NCI-H2196 (cell line): ENCODE measurements at regions not wholly inside any gene's neighbourhood (a gene's known extent, or its start where the extent isn't known, plus 50 kb on each side); places are given as distances from the start of the nearest gene placed in this dataset.
"Not testable (repeated sequence)": the region's sequence is repeated elsewhere in the genome, so short reads cannot be mapped to it uniquely, and the experiment has no call there.

ENCODE experiments used
- DNase-seq: peaks from one replicate; lab custom pipeline; 2025; ENCODE audit not compliant: unreplicated experiment; lab: John Stamatoyannopoulos, UW

DNA sequence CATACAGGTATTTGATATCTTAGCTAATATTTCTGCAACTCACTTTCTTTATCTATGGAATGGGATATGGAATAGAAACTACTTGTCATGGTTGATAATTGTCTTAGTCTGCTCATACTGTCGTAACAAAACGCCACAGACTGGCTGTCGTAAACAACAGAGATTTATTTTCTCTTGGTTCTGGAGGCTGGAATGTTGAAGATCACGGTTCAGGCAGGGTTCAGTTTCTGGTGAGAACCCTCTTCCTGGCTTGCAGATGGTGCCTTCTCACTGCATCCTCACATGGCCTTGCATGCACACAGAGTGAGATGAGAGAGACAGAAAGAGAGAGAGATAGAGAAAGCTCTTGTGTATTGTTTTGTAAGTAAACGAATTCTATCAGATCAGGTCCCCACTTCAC is 332.7 kb upstream of the MAGI2 start:
- no peak for DNase-seq

DNA sequence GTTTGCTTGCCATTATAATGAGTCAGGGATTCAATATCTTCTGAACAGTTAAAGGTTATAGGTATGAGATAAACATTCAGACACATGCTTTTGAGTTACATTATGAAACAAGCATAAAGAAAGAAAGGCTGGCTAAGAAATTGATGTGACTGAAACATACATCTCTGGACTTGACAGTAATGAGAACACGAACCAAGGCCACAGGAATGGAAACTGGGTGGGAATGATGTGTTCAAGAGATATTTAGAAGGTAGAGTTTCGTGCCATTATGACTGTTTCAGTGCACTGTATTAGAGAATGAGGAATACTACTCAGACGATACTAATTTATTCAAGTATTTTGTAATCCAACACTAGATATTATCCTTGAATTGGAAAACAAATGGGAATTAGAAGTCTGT is 332.1 kb upstream of the MAGI2 start:
- no peak for DNase-seq

DNA sequence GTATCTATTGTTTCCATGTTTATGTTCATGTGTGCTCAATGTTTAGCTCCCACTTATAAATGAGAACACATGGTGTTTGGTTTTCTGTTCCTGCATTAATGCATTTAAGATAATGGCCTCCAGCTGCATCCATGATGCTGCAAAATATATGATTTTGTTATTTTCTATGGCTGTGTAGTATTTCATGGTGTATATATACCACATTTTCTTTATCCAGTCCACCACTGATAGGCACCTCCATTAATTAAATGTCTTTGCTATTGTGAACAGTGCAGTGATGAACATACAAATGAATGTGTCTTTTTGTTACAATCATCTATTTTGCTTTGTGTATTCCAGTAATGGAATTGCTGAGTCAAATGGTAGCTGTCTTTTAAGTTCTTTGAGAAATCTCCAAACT is 329.4 kb upstream of the MAGI2 start:
- no peak for DNase-seq

DNA sequence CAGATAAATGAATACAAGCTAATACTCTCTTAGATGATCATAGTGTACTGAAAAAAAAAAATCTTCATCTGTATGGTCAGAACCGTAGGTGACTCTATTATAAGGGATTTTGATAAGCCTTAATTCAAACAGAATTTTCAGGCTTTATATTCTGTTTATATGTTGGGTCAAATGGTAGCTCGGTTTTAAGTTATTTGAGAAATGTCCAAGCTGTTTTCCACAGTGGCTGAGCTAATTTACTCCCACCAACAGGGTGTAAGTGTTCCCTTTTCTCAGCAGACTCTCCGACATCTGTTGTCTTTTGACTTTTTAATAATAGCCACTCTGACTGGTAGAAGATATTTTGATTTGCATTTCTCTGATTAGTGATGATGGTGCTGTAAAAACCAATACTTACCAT is 328.8 kb upstream of the MAGI2 start:
- DNase-seq = no peak

DNA sequence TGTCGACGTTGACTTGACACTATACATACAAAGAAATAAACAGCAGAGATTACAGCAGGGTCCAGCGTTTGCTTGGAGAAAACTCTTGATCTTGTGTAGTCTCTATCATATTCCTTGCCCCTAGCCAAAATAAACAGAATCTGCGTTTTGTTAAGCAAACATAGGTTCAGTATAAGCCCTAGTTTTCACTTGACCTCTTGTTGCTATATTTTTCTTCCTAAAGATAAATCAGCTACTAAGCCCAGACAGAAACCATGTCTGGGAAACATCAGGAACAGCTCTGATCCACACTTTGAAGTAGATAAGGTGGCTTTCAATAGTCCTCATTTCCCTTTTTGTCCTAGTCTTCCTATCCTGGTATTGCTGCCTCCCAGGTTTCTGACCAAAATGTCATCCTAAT is 328.2 kb upstream of the MAGI2 start:
- DNase-seq = no peak

DNA sequence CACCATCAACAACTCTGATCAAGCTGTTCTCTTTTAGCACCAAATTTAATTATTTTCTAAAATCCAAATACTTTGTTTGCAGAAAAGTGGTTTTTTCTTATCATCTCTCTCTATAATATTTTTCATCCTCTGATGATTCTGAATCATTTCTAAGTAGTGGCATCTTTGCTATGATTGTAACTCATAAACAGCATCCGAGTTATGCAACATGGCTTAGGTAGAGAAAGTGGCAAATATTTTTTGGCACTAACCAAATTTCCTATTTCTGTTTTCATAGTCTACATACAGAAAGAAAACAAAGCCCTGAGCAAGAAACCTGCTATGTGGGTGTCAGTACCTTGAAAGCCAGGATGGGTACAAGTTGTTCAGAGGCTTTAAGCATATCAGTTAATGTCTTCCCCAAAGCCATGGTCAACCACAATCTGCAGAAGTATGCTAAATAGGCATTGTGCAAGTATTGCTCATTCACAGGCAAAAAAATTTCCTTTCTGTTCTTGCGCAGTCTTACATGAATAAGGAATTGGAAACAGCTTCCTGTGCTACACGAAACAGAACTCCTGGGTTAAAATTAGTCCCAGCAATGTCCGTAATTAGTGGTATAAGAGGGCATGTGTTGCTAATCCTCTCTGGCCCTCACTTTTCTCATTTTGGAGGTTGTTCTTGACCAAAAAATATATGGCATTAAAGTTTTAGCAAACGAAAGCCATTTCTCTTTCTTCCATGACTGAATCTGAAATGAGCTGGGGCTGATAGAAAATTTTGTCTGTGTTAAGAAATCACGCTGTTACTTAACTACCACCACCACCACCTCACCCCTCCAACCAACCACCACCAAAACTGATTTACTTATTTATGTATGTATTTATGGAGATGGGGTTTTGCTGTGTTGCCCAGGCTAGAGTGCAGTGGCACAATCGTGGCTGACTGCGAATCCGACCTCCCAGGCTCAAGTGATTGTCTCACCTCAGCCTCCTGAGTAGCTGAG is 325.6 kb upstream of the MAGI2 start:
- DNase-seq = no peak

DNA sequence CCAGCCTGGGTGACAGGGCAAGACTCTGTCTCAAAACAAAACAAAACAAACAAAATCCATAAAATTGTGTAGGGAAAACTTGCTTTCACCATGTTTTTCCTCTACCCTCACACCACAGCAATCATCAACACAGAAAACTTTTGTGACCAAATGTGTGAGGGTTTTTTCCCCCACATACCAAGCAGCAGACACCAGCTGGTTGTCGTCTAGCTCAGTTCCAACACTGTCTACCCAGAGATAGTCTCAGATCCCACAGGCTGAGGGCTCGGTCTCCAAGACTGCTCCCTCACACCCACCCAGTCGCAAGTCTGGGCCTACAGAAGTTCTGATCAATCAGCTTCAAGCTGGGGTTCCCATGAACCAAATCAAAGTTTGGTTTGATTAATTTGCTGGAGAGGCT is 322.4 kb upstream of the MAGI2 start:
- no peak for DNase-seq

DNA sequence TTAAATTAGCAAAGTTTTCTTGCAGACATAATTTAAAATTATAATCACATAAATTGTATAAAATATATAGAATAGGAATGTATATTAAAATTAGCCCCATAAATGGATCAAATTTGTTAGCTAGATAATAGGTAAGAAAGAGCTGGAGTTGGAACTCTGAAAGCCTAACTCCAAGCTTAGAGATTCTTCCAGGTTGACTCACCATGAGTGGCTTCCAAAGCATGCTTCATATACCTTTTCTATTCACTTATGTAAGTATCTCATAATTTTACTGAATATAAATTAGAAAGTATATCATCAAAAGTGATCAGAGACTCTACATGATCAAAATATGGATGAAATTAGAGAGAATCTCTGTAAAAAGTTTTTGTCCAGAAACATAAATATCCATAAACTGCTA is 320.7 kb upstream of the MAGI2 start:
- no peak for DNase-seq

DNA sequence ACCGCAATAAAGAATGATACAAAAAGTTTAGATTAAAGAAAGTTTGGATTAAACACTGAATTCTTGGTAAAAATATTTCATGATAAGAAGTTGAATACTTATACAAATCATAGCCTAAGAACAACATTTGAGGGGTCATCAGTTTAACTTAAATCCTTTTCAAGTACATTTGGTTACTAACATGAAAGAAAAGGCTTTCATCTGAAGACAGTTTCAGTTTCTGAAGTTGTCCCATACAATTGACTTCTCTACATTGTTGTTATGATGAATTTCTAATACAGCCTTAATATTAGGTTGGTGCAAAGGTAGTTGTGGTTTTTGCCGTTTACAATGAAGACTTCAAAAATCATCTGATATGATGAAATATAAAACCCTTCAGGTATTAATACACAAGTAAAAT is 317.5 kb upstream of the MAGI2 start:
- DNase-seq = no peak

DNA sequence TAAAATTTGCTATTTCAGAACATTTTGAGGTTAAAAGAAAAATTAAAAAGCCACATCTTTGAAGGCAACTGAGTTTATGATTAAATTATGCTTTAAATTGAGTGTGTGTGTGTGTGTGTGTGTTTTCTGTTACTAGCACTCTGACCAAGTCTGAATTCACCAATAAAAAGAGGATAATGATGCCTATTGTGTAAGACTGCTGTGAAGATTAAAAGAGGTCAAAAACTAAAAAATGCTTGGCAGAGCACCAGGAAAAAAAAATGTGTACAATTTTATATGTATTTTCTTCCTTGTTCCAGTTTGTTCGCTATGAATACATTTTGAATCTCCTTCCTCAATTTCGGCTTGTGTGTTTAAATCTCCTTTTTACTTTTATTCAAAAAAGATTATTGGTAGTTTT is 316.6 kb upstream of the MAGI2 start:
- DNase-seq = no peak

DNA sequence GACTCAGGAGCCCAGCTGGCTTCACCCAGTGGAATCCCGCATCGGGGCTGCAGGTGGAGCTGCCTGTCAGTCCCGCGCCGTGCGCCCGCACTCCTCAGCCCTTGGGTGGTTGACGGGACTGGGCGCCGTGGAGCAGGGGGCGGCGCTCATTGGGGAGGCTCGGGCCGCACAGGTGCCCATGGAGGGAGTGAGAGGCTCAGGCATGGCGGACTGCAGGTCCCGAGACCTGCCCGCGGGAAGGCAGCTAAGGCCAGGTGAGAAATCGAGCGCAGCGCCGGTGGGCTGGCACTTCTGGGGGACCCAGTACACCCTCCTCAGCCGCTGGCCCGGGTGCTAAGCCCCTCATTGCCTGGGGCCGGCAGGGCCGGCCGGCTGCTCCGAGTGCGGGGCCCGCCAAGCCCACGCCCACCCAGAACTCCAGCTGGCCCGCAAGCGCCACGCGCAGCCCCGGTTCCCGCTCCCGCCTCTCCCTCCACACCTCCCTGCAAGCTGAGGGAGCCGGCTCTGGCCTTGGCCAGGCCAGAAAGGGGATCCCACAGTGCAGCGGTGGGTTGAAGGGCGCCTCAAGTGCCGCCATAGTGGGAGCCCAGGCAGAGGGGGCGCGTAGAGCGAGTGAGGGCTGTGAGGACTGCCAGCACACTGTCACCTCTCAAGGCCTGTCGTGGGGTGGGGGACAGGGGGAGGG is 314.6 kb upstream of the MAGI2 start:
- DNase-seq = not testable (repeated sequence)

DNA sequence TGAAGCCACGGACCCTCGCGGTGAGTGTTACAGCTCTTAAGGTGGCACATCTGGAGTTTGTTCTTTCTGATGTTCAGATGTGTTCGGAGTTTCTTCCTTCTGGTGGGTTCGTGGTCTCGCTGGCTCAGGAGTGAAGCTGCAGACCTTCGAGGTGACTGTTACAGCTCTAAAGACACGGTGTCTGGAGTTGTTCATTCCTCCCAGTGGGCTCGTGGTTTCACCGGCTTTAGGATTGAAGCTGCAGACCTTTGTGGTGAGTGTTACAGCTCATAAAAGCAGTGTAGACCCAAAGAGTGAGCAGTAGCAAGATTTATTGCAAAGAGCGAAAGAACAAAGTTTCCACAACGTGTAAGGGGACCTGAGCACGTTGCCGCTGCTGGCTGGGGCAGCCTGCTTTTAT is 313.7 kb upstream of the MAGI2 start:
- not testable (repeated sequence) for DNase-seq

DNA sequence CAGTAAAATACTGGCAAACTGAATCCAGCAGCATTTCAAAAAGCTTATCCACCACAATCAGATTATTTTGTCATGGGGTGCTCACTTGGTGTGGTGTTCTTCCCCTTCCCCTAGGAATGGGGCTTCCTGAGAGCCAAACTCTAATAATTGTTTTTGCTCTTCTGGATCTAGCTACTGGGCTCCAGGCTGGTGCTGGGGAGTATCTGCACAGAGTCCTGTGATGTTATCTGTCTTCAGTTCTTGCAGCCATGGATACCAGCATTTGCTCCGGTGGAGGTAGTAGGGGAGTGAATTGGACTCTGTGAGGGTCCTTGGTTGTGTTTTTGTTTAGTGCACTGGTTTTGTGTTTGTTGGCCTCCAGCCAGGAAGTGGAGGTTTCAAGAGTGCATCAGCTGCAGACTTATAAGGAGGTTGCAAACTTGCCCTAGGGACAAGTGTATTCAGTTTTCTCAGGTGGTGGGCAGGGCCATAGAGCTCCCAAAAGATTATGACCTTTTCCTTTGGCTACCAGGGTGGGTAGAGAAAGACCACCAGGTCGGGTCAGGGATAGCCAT is 308.5 kb upstream of the MAGI2 start:
- no peak for DNase-seq

DNA sequence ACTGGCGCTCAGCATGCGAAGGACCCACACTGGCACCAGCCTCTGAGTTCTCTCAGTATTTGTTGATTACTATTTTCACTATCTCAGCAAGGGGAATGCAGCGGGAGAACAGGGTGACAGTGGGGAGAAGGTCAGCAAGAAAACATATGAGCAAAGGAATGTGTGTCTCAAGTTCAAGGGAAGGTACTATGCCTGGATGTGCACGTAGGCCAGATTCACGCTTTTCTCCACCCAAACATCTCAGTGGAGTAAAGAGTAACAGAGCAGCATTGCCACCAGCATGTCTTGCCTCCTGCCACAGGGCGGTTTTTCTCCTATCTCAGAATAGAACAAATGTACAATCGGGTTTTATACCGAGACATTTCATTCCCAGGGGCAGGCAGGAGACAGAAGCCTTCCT is 297.5 kb upstream of the MAGI2 start:
- not testable (repeated sequence) for DNase-seq

DNA sequence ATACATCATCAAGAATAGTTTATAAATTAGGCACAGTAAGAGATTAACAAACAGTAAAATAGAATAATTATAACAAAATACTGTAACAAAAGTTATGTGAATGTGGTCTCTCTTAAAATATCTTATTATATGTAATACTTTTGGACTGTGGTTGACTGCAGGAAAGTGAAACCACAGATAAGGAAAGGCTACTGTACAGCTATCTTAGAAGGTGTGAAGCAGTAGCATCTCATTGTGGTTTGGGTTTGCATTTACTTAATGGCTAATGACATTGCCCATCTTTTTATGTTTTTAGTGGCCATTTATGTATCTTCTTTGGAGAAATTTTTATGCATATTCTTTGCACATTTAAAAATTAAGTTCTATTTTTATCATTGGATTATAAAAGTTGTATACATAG is 296.4 kb upstream of the MAGI2 start:
- no peak for DNase-seq

DNA sequence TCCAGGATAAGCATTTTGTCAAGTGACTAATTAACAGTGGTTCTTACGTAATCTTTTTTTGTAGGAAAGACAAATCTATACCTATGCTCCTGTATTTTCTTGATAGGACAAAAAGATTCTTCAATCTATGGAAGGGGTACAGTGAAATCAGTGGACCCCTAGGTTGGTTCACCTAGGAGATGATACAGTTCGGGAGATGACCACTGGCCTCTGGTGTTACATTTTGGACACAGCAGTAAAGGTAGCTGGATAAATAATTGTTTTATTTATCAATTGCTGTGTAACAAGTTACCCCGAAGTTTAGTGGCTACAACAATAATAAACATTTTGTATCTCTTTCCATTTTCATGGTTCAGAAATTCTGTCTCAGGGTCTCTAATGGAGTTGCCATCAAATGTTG is 288.2 kb upstream of the MAGI2 start:
- DNase-seq = no peak

DNA sequence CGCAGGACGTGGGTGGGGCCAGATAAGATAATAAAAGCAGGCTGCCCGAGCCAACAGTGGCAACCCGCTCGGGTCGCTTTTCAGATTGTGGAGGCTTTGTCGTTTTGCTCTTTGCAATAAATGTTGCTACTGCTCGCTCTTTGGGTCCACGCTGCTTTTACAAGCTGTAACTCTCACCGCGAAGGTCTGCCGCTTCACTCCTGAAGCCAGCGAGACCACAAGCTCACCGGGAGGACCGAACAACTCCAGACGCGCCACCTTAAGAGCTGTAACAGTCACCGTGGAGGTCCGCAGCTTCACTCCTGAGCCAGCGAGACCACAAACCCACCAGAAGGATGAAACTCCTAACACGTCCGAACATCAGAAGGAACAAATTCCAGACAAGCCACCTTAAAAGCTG is 286.6 kb upstream of the MAGI2 start:
- no peak for DNase-seq

DNA sequence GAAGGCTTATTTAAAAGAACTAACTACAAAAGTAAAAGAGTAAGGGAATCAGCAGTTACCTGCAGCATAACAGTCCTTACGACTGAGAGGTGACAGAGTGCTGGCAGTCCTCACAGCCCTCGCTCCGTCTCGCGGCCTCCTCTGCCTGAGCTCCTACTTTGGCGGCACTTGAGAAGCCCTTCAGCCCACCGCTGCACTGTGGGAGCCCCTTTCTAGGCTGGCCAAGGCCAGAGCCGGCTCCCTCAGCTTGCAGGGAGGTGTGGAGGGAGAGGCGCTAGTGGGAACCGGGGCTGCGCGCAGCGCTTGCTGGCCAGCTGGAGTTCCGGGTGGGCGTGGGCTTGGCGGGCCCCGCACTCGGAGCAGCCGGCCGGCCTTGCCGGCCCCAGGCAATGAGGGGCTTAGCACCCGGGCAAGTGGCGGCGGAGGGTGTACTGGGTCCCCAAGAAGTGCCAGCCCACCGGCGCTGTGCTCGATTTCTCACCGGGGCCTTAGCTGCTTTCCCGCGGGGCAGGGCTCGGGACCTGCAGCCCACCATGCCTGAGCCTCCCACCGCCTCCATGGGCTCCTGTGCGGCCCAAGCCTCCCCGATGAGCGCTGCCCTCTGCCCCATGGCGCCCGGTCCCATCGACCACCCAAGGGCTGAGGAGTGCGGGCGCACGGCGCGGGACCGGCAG is 285.7 kb upstream of the MAGI2 start:
- DNase-seq = not testable (repeated sequence)

DNA sequence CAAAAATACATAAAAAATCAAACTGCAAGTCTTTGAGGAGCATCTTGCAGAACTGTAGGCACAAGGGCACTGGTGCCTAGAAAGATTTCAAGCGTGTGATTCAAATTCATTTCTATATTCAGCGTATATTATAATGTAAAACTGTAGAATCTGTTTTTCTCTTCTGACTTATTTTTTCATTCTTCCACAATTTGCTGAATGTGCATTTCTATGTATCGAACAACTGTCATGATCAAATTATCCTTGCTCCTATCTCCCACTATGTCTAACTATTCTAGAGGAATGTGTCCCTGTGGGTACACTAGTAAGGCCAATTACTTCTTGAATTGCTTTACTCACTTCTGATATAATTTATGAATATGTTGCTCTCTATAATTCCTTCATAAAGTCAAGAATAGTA is 283.0 kb upstream of the MAGI2 start:
- DNase-seq = no peak

DNA sequence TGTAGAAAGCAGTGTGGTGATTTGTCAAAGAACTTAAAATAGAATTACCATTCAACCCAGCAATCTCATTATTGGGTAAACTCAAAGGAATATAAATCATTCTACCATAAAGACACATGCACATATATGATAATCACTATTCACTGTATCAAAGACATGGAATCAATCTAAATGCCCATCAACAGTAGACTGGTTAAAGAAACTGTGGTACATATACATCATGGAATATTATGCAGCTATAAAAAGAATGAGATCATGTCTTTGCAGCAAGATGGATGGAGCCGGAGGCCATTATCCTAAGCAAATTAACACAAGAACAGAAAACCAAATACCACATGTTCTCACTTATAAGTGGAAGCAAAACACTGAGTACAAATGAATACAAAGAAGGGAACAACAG is 281.5 kb upstream of the MAGI2 start:
- no peak for DNase-seq

DNA sequence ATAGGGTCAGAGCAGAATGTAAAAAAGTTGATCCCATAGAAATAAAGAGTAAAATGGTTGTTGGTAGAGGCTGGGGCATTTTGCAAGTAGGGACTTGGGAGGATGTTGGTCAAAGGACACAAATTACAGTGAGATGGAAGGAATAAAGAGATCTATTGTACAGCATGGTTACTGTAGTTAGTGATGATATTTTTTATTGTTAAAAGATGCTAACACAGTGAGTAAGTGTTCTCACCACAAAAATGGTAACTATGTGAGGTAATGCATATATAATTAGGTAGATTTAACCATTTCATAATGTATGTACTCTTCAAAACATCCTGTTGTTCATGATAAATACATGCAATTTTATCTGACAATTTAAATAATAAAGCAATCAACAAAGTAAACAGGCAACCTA is 280.7 kb upstream of the MAGI2 start:
- no peak for DNase-seq

DNA sequence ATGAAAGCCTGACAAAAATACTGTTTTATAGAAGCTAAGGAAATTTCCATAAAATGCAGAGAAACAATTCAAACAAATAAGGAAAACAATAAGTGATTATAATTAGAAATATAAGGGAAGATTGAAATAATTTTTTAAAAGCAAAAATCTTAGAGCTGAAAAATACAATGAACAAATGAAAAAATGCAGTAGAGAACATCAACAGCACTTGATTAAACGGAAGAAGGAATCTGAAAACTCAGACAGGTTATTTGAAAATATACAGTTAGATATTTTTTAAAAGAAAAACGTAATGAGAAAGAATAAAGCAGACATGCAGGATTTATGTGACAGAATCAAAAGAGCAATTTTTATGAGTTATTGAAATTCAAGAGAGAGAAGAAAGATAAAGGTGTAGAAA is 279.1 kb upstream of the MAGI2 start:
- no peak for DNase-seq
